Activated naive CD8-positive, alpha-beta T cell treated with anti-CD3 and anti-CD28 coated beads, Interleukin-2, amount 50 U/mL, for 24 hours (primary cell): ENCODE measurements at regions not wholly inside any gene's neighbourhood (a gene's known extent, or its start where the extent isn't known, plus 50 kb on each side); places are given as distances from the start of the nearest gene placed in this dataset.
"Not testable (repeated sequence)": the region's sequence is repeated elsewhere in the genome, so short reads cannot be mapped to it uniquely, and the experiment has no call there.

Experiments
- ATAC-seq: fragments of 150-1000 bp; cut with Tn5 transposase; one replicate; pipeline ENCODE4 v1.10.0; 2021
- DNase-seq: peaks from one replicate; pipeline ENCODE4 v3.0.0; 2021
- H3K27ac Mint-ChIP-seq: one replicate; pipeline ENCODE4 v1.8.0; 2021; ENCODE audit warnings: mild to moderate bottlenecking, mixed read lengths
- H3K27me3 Mint-ChIP-seq: one replicate; pipeline ENCODE4 v1.8.0; 2021; ENCODE audit warnings: mixed read lengths
- H3K36me3 Mint-ChIP-seq: one replicate; pipeline ENCODE4 v1.8.0; 2021; ENCODE audit warnings: low read depth, mixed read lengths
- H3K4me1 Mint-ChIP-seq: one replicate; pipeline ENCODE4 v1.8.0; 2021; ENCODE audit warnings: mixed read lengths
- H3K4me3 Mint-ChIP-seq: one replicate; pipeline ENCODE4 v1.8.0; 2021; ENCODE audit warnings: mild to moderate bottlenecking, moderate library complexity, mixed read lengths
- H3K9me3 Mint-ChIP-seq: one replicate; pipeline ENCODE4 v1.8.0; 2021; ENCODE audit warnings: mixed read lengths

DNA sequence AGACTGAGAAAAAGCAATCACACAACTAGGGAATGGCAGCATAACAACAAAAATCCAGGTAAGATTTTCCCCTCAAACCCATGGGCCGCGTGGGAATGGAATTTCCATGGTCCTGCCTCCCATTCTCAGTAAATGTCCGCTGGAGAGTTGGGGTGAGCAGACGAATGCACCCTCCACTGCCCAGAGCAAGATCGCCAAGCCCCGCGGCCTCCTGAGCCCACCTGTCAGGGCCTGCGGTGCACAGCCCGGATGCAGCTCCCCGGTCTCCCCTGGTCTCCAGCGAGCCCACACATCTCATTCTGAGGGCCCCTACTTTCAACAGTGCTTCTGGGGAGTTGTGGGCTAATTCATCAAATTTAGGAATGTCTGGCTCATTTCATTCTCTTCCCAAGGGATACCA is 327.4 kb upstream of the HS6ST1 start:
- ATAC-seq: no peak
- Mint-ChIP-seq H3K4me1 (no peaks in the 10 kb centered on the region), H3K4me3 (no peak overlapping the region), H3K27ac (no peak overlapping the region), H3K36me3 (no peaks in the 10 kb centered on the region), H3K9me3 (no peaks in the 10 kb centered on the region), H3K27me3 (peaks cover 3% of the 10 kb centered on the region)
- no peak for DNase-seq

DNA sequence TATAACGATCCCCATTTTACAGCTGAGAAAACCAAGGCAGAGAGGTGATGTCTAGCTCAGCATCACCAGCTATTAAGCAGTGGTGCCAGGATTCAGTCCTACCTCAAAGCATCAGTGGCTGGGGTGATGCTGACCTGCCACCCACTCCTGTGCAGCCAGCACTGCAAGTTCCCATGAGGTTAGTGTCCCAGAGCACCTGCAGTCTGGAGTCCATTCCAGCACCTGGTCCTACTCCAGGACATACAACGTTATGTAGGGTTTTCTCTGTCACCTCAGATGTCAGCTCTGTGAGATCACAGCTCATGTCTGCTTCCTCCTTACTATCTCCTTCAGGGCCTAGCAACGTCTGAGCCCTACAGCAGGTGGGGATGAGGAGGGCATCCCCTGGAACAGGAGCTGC is 328.0 kb upstream of the HS6ST1 start:
- Mint-ChIP-seq H3K4me3 (no peak overlapping the region), H3K27me3 (peaks cover 3% of the 10 kb centered on the region), H3K36me3 (no peaks in the 10 kb centered on the region), H3K27ac (no peak overlapping the region), H3K4me1 (no peaks in the 10 kb centered on the region), H3K9me3 (no peaks in the 10 kb centered on the region)
- DNase-seq (no peak), ATAC-seq (no peak)

GRCh38 chr2:128651000-128651399 is 332.3 kb upstream of the HS6ST1 start:
- Mint-ChIP-seq H3K27me3 (no peaks in the 10 kb centered on the region), H3K4me1 (peaks cover 7% of the 10 kb centered on the region), H3K36me3 (no peaks in the 10 kb centered on the region), H3K27ac (no peak overlapping the region), H3K4me3 (no peak overlapping the region), H3K9me3 (no peaks in the 10 kb centered on the region)
- DNase-seq (no peak), ATAC-seq (no peak)

DNA sequence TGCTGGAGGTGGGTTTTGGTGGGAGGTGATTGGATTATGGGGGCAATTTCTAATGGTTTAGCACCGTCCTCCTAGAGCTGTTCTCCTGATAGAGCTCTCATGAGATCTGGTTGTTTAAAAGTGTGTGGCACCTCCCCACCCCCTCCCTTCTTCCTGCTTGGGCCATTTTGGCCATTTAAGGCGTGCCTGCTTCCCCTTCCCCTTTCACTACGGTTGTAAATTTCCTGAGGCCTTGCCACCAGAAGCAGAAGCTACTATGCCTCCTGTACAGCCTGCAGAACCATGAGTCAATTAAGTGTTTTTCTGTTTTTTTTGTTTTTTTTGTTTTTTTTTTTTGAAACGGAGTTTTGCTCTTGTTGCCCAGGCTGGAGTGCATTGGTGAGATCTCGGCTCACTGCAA is 335.7 kb upstream of the HS6ST1 start:
- no peaks in the 10 kb centered on the region for H3K9me3 Mint-ChIP-seq
- H3K36me3 Mint-ChIP-seq: no peaks in the 10 kb centered on the region
- H3K27me3 Mint-ChIP-seq: peaks cover 2% of the 10 kb centered on the region
- H3K27ac Mint-ChIP-seq: no peak overlapping the region
- H3K4me1 Mint-ChIP-seq: peaks cover 7% of the 10 kb centered on the region
- DNase-seq (no peak), ATAC-seq (no peak)
- no peak overlapping the region for H3K4me3 Mint-ChIP-seq

- H3K27me3 Mint-ChIP-seq: peaks cover 7% of the 10 kb centered on the region
- DNase-seq: no peak
- no peaks in the 10 kb centered on the region for H3K36me3 Mint-ChIP-seq
- no peak overlapping the region for H3K4me3 Mint-ChIP-seq
- no peaks in the 10 kb centered on the region for H3K9me3 Mint-ChIP-seq
- ATAC-seq: no peak
- no peak overlapping the region for H3K27ac Mint-ChIP-seq
- H3K4me1 Mint-ChIP-seq: no peaks in the 10 kb centered on the region
Measured at GRCh38 chr2:128660836-128661235, 342.2 kb upstream of the HS6ST1 start.

DNA sequence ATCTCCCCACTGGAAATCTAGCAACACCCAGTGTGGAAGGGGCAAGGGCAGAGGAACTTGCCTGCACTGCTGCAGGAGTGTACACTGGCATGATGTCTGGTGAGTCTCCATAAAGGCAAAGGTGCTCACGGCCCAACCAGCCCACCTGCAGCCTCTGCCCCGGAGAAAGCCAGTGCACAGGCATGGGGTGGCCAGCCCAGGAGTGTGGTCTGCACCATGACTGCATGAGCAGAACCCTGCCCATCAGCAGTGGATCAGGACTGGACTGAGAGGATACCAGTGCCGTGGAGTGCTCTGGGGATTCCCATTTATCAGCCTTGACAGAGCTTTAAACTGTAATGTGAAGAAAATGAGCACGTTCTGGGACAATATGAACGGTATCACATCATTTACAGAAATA is 342.6 kb upstream of the HS6ST1 start:
- no peak for ATAC-seq
- Mint-ChIP-seq H3K4me3 (no peak overlapping the region), H3K4me1 (no peaks in the 10 kb centered on the region), H3K9me3 (no peaks in the 10 kb centered on the region), H3K36me3 (no peaks in the 10 kb centered on the region), H3K27me3 (peaks cover 11% of the 10 kb centered on the region), H3K27ac (no peak overlapping the region)
- no peak for DNase-seq

DNA sequence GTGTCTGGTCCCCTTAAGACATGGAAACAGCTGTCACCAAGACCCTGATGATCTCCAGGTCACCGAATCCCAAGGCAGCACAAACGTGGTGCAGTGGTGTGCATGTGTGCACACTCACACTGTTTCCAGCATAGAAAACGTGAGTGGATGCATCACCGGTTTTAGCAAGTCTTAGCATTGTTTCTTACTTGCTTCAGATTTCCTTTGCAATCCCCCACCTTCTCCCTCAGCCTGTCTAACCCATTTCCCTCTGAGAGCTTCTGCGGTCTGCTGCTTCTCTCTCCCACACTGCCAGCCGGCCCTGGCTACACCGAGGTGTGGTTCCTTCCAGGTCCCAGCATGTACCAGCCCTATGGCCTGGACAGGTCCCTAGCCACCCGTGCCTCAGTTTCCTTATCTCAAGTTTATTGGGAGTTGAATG is 343.4 kb upstream of the HS6ST1 start:
- Mint-ChIP-seq H3K9me3 (no peaks in the 10 kb centered on the region), H3K27me3 (peaks cover 15% of the 10 kb centered on the region), H3K27ac (no peak overlapping the region), H3K4me3 (no peak overlapping the region), H3K4me1 (no peaks in the 10 kb centered on the region), H3K36me3 (no peaks in the 10 kb centered on the region)
- no peak for ATAC-seq
- DNase-seq: no peak

DNA sequence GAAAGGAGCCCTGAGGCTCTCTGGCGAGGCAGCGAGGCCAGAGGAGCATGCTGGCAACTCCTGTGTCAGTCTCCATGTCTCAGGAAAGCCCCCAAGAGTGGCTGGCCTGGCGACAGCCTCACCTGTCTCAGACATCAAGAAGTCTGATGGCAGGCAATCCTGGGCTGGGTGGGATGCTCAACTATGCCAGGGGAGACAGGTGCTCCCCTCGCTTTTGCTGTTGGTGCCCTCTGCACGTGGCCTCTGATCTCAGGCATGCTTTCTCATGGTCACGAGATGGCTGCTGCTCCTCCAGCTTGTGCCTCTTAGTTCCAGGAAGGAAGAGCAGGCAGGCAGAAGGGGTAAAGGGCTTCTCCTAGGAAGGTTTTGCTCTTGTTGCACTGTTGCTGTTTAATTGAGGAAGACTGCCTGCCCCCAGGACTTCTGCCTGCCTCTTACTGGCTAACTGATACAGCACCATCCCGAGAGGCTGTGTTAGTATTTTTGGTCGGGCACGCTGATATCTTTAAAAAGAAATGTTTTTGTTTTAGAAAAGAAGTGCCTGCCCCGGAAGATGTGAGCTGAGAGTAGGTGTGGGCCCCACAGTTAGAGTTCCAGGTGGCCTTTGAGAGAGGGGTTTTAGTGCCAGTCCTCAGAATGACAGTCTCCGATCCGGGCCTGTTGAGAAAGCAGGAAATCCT is 344.8 kb upstream of the HS6ST1 start:
- no peak for DNase-seq
- Mint-ChIP-seq H3K4me3 (no peak overlapping the region), H3K4me1 (no peaks in the 10 kb centered on the region), H3K27ac (no peak overlapping the region), H3K9me3 (no peaks in the 10 kb centered on the region), H3K36me3 (no peaks in the 10 kb centered on the region), H3K27me3 (peaks cover 19% of the 10 kb centered on the region)
- ATAC-seq: no peak

GRCh38 chr2:128664499-128664971 is 345.9 kb upstream of the HS6ST1 start:
- no peak for DNase-seq

DNA sequence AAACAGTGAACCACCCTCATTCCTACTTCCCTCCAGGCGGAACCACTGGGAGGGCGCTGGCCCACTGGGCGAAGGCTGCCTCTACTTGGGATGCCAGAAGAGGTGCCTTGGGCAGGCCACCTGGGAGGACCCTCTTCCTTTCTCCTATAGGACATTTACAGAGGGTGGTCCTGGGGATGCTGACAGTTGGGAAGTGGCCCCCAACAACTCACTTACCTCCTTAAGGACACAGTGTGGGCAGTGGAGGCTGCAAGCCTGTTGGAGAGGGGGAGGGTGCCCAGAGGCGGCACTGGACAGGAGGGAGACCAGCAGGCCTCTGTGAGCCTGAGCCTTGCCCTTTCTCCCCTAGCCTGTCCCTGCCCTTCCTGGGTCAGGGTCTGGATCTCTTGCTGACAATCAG is 346.4 kb upstream of the HS6ST1 start:
- no peaks in the 10 kb centered on the region for H3K9me3 Mint-ChIP-seq
- H3K4me3 Mint-ChIP-seq: no peak overlapping the region
- DNase-seq (no peak), ATAC-seq (no peak)
- H3K27me3 Mint-ChIP-seq: peaks cover 19% of the 10 kb centered on the region
- H3K4me1 Mint-ChIP-seq: no peaks in the 10 kb centered on the region
- H3K27ac Mint-ChIP-seq: no peak overlapping the region
- H3K36me3 Mint-ChIP-seq: no peaks in the 10 kb centered on the region

More at GRCh38 chr2:128664499-128664971, 345.9 kb upstream of the HS6ST1 start:
- Mint-ChIP-seq H3K9me3 (no peaks in the 10 kb centered on the region), H3K27ac (no peak overlapping the region), H3K4me1 (no peaks in the 10 kb centered on the region), H3K27me3 (peaks cover 19% of the 10 kb centered on the region), H3K4me3 (no peak overlapping the region), H3K36me3 (no peaks in the 10 kb centered on the region)
- no peak for ATAC-seq

- no peaks in the 10 kb centered on the region for H3K36me3 Mint-ChIP-seq
- DNase-seq (no peak), ATAC-seq (no peak)
- H3K27ac Mint-ChIP-seq: no peak overlapping the region
- no peak overlapping the region for H3K4me3 Mint-ChIP-seq
- peaks cover 19% of the 10 kb centered on the region for H3K27me3 Mint-ChIP-seq
- no peaks in the 10 kb centered on the region for H3K9me3 Mint-ChIP-seq
- no peaks in the 10 kb centered on the region for H3K4me1 Mint-ChIP-seq
Measured at GRCh38 chr2:128666596-128666995, 347.9 kb upstream of the HS6ST1 start.

- no peak for ATAC-seq
- no peaks in the 10 kb centered on the region for H3K36me3 Mint-ChIP-seq
- H3K9me3 Mint-ChIP-seq: no peaks in the 10 kb centered on the region
- H3K27me3 Mint-ChIP-seq: peaks cover 16% of the 10 kb centered on the region
- no peak overlapping the region for H3K4me3 Mint-ChIP-seq
- H3K4me1 Mint-ChIP-seq: no peaks in the 10 kb centered on the region
- no peak overlapping the region for H3K27ac Mint-ChIP-seq
- no peak for DNase-seq
Measured at GRCh38 chr2:128667391-128667790, 348.7 kb upstream of the HS6ST1 start.

DNA sequence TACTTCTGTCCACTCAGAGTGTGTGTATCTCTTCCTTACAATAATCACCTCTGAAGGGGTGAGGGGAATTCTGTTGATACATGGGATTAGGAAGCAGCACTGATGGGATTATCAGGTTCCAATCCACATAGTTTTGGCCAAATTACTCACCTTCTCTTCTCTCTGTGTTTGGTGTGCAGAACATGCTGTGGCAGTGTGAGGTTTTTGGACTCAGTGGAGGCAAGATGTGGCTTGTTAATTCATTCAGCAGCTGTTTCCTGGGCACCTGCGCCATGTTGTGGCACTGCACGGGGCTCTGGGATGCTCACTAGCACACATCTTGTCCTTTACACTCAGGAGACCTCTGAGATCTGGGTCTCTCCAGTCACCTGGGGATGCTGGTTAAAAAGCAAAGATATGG is 350.3 kb upstream of the HS6ST1 start:
- Mint-ChIP-seq H3K27me3 (peaks cover 14% of the 10 kb centered on the region), H3K4me1 (no peaks in the 10 kb centered on the region), H3K36me3 (no peaks in the 10 kb centered on the region), H3K9me3 (no peaks in the 10 kb centered on the region), H3K4me3 (no peak overlapping the region), H3K27ac (no peak overlapping the region)
- ATAC-seq: no peak
- no peak for DNase-seq

GRCh38 chr2:128670066-128670465 is 351.4 kb upstream of the HS6ST1 start:
- no peaks in the 10 kb centered on the region for H3K4me1 Mint-ChIP-seq
- DNase-seq: no peak
- H3K27me3 Mint-ChIP-seq: peaks cover 14% of the 10 kb centered on the region
- no peak for ATAC-seq
- H3K9me3 Mint-ChIP-seq: no peaks in the 10 kb centered on the region
- H3K4me3 Mint-ChIP-seq: no peak overlapping the region
- no peak overlapping the region for H3K27ac Mint-ChIP-seq
- no peaks in the 10 kb centered on the region for H3K36me3 Mint-ChIP-seq

- not testable (repeated sequence) for DNase-seq, H3K4me3 Mint-ChIP-seq, H3K36me3 Mint-ChIP-seq, H3K9me3 Mint-ChIP-seq, ATAC-seq, H3K27ac Mint-ChIP-seq, H3K27me3 Mint-ChIP-seq, H3K4me1 Mint-ChIP-seq
Measured at GRCh38 chr2:128671981-128672757, 353.5 kb upstream of the HS6ST1 start.
